HG03520 (cell line): ENCODE measurements at regions not wholly inside any gene's neighbourhood (a gene's known extent, or its start where the extent isn't known, plus 50 kb on each side); places are given as distances from the start of the nearest gene placed in this dataset.

ENCODE experiments used
- ATAC-seq: cut with Tn5 transposase; IDR thresholded peaks from one replicate; pipeline ENCODE4 v1.9.1; 2021; ENCODE audit warnings: mild to moderate bottlenecking, moderate library complexity; ENCODE audit not compliant: unreplicated experiment

DNA sequence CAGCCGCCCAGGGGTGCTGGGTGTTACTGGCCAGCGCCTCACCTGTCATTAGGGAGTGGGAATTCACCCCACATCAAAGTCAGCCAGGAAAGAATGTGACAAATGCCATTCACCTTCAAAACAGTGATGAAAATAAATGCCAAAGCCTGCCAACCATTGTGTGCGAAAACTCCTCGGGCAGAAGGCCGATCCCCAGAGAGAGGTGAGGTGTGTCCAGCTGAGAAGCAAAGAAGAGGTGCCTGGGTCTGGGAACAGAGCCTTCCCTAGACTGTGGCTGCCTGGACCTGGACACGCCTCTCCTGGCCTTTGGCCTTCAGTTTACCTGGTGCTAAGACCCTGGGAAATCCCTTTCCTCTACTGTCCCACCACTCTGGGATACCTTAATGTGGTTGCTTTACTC is 142.7 kb downstream of the CYP26B1 start:
- ATAC-seq: no peak

DNA sequence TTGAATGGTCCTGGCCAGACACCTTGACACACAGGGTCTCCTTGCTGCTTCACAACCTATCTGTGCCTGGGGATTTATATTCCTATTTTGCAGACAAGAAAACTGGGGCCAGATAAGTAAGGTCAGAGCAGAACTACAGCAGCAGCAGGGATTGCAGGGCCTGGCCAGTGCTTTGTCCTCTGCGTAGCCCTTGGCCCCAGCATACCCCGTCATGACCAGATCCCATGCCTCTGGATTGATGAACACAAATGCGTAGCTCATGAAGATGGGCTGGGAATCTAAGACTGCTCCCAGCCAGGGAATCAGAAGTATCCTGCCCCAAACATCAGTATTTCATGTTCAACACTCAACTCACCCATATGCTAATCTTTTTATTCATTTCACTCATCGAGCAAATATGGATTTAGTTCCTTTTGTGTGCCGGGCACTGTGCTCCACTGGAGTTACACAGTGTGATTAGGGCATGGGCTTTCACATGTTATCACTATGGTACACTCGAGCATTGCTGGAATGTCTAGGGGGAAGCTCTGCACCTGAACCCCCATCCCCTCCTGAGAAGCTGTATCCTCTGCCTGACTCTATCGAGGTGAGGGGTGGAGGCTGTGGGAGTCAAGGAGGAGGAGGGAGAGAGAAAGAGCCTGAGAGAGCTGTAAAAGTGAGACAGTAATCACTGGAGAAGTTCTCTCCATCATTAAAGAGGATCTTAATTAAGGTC is 143.3 kb downstream of the CYP26B1 start:
- no peak for ATAC-seq

DNA sequence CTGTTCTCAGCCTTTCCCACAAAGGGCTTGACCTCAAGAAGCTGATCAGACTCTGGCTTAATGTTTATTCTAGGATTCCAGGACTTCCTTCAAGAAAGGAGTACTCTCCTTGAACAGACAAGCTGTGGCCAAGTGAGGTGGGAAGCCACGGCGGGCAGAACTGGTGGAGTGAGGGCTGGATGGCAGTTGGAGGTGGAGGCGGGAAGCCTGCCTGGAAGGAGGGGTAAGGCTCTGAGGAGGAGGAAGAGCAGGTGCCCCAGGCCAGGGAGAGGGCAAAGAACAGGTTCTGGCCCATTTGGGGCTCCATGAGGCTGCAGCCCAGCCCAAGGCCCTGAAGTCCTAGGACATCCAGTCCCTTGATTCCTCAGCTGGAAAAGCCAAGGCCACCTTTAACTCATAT is 143.9 kb downstream of the CYP26B1 start:
- no peak for ATAC-seq

DNA sequence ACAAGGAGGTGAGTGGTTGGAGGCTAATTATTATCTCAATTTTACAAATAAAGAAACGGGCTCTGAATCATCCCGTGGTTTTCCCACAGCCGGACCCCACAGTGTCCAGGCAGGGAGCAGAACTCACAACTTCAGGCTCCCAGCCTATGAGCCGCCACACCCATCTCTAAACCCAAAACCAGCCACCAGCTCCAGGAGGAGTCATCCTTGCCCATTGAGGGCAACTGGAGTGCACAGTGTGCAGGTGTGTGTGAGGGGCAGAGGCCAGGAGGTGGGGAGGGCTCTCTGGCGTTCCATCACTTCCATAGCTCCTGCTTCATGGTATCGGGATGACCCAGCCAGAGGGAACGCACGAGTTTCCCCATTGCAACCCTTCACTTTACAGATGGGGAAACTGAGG is 144.5 kb downstream of the CYP26B1 start:
- ATAC-seq: no peak

DNA sequence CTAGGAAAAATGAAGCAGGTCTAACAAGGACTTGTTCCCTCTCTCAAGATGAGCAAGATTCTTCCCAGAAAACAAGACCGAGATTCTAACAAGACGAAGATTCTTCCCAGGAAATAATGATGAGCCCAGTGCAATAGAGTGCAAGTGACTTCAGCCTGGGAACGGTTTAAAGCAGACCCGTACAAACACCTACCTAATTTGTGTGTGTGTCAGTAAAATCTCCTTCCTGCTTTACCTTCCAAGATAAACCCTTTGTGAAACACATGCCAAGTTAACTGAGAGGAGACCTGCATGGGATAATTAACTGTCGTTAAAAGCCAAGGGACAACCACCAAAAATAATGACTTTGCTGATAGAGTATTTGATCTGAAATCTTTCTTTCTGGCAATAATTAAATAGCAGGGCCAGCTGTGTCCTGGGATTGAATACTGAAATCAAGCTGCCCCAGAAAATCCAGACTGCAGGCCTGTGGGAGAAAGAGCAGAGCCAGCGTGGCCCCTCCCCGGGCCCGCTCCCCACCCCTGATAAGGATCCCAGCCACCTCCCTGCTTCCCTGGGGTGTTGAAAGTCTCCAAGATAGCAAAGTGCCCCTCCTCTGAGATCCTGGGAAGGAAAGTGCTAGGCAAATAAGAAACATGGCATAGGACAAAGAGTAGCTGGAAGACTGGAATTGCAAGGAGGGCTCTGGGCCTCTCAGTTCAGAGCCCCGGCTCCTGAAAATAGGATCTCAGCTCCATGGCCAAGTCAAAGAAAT is 145.5 kb downstream of the CYP26B1 start:
- ATAC-seq: no peak

DNA sequence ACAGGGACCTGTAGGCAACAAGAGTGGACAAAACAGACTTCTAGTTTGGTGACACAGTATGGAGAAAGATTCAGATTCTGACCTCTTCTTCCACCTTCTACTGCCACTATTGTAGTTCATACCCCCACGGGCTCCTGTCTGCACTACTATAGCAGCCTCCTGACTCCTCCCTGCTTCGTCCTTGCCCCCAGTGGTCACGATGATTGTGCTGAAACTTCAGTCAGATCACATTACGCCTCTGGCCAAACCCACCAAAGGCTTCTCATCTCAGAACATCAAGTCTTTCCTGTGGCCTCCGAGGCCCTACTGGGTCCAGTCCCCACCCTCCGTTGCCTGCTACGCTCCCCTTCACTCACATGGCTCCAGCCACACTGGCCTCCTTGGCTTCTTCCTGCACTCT is 147.6 kb downstream of the CYP26B1 start:
- no peak for ATAC-seq

DNA sequence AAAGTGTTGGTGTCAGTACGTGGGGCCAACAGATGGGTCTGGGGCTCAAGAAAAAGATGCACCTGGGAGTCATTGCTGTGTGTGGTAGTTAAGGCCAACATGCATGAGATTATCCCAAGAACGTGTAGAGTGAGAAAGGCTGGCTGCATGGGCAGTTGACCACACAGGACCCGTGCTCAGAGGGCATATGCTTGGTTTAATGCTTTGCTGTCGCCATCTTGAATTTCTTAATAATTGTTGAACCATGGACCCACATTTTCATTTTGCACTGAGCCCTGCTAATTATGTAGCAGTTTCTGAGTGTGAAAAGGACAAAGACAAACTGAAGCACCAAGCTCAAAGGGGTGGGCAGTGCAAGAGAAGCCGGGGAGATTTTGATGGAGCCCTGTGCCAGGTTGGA is 148.1 kb downstream of the CYP26B1 start:
- no peak for ATAC-seq

DNA sequence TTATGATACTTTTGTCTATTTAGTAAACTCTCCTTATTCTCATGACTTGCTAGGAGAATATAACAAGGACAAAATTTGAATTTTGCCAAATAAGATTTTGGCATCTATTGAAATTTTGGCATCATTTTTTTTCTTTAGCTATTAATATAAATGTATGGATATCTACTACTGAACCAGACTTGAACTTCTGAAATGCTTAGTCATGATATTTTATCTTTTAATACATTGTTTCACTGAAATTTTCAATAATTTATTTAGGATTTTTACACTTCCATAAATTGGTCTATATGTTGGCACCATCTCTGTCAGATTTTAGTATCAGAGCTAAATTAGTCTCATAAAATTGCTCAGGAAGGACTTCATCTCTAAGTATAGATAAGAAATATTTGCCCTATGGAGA is 149.8 kb downstream of the CYP26B1 start:
- no peak for ATAC-seq

DNA sequence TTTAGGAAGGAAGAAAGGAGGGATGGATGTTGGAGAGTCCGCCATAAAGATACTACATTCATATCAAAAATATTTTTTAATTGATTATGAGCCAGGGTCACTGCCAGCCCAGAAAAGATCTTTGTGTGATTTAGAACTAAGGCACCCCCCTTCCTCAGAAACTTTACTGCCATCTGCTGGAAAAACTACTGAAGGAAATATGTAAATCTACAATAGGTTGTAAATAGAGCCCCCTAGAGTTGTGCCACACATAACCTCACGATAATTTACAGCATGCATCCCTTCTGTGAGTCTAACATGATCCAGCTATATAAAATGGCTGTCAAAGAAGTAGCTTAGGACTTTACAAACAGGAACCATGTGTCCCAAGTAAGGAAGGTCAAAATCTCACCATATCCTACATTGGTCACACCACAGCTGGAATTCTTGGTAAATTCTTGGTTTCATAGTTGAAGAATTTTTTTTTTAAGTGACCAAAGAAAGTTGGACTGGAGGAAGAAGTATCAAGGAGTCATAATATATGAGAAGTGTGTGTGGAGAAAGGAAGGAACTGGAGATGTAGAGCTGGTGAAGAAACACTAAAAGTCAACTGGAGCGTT is 152.5 kb downstream of the CYP26B1 start:
- no peak for ATAC-seq

DNA sequence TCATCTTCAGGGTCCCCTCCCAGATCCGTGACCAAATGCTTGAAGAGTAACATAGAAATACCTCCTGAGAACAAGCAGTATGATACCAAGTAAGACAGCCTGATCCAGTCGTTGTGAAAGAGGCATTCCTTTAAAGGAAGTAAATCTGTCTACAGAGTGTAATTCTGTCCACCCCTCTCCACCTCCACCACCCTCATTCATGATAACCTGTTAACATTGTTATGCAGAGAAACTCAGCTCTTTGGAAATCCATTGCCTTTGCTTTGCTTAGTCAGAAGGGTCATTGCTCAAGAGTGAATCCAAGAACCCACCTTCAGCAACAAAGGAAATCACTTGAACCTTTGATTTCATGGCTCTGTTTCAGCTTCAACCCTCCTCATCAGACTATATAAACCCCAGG is 155.6 kb downstream of the CYP26B1 start:
- ATAC-seq: no peak

DNA sequence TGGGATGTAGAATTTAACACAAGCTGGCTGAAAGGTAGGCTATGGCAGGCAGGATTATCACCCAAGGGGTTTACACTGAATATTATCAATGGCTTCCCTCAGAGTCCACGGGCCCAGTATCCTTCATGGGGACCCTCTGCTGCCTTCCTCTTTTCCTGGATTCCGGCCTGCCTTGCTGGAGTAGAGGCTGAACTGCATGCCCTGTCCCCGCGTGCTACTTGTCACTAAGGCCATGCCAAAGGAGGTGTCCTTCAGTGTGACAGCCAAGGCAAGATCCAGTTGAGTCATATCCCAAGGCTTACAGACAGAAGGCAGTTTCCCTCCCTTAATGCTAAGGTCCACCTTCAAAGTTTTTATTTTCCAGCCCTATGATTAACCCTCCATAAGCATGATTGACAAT is 156.3 kb downstream of the CYP26B1 start:
- no peak for ATAC-seq

DNA sequence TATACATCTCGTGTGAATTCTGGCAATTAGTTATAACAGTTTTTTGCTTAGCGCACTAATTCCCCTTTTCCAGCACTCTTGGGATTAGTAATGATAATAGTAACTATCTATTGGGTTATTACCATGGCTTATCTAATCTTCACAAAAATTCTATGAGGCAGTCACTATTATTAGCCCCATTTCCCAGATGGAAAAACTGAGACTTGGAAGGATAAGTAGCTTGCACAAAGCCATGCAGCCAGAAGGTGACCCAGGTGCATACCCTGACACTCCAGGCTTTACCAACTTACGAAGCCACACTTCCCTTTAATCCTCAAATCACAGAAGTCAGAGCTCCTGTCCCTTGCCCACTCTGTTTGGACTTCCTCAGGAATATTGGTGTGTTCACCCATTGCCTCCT is 156.8 kb downstream of the CYP26B1 start:
- no peak for ATAC-seq

DNA sequence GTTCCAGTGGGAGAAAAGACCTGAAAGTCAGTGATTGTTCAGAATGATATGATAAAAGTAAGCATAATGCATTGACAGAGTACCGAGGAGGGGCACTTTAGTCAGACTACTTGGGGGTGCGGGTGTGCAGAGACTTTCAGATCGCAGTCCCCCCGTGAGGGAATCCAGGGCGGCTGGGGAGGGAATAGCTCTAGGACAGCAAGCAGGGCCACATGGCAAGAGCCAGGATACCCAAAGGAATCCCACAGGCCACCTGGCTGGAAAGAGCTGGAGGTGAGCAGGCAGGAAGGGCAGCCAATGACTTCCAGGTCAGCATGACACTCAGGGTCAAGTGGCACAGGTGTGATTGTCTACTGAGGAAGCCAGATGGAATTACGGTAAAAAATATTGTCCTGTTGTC is 157.5 kb downstream of the CYP26B1 start:
- ATAC-seq: no peak

DNA sequence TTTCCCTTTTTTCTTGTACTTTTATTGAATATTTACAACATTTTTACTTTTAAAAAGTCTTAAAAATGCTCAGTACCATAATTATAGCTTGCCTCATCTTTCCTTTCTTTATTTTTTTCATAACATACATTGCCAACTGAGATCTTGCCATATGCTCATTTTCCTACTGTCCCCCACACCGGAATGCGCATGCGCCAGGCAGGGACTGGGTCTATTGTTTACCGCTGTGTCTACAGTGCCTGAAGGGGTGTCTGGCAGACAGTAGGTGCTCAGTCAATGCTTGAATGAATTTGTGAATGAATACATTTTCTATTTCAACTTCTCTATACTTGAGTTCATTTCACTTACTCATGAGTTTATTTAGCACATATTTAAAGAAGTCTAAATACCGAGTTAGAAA is 158.0 kb downstream of the CYP26B1 start:
- no peak for ATAC-seq

DNA sequence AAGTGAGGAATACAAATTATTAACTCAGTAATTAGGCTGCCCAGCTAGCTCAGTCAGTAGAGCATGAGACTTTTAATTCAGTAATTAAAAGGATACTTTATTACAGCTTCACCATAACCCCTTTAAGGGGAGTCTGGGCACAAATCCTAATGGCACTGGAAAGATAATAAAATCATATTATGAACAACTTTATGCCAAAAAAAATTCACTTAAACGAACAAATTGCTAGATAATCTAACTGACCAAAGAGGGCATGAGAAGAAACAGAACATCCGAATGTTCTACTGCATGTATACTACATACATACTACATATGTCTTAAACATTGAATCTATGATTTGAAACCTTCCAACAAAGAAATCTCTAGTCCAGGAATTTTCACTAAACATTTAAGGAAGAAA is 159.5 kb downstream of the CYP26B1 start:
- ATAC-seq: no peak

DNA sequence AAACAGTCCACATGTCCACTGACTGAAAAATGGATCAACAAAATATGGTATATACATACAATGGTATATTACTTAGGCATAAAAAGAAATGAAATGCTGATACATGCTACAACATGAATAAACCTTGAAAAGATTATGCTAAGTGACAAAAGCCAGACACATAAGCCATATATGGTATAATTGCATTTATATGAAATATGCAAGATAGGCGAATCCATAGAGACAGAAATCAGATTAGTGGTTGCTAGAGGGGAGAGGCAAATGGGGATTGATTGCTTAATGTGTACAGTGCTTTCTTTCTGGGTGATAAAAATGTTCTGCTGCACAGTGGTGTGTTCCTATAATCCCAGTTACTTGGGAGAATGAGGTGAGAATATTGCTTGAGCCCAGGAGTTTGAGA is 171.0 kb downstream of the CYP26B1 start:
- no peak for ATAC-seq

DNA sequence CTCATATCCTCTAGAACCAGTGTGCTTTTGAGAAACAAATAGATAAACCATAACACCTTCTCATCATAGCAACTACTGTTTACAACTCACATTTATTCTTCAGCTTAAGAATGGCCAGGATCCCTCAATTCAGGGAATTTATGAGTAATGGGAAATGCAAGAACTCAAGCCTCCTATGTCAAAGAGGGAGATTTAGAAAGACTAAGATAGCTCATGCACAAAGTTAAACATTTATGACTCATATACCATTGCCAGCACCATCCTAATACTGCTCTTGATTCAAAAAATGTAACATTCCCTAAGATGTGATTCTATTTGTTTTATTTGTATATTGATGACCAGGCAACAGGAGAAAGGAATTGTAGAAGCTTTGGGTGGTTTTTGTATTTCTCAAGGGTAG is 172.8 kb downstream of the CYP26B1 start:
- no peak for ATAC-seq

DNA sequence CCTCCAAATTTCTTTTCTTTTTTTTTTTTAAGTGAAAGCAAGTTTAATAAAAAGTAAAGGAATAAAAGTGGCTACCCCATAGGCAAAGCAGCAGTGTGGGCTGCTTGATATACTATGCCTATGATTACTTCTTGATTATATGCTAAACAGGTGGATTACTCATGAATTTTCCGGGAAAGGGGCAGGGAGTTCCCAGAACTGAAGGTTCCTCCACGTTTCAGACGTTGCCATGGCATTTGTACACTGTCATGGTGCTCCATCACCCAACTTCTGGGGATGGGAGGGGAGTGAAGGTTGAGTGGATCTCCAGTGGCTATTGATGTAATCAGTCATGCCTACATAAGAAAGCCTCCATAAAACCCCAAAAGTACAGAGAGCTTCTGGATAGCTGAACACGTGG is 176.2 kb downstream of the CYP26B1 start:
- ATAC-seq: no peak

DNA sequence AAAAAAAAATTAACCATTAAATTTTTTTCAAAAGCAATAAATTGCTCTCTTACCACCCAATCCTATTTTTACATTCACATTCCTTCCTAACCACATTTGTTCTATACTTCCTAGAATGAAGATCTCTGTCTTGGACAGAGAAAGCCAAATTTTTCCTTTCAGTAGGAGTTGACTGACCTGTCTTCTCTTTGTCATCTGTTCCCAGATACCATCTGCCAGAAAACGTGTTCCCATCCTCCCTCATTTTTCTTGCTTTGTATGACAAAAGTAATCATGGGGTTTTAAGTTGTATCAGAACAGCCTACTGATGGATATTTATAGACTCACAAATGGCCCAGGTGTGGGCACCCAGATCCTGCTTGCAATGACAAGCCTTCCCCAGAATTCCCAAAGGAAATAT is 182.1 kb downstream of the CYP26B1 start:
- no peak for ATAC-seq

DNA sequence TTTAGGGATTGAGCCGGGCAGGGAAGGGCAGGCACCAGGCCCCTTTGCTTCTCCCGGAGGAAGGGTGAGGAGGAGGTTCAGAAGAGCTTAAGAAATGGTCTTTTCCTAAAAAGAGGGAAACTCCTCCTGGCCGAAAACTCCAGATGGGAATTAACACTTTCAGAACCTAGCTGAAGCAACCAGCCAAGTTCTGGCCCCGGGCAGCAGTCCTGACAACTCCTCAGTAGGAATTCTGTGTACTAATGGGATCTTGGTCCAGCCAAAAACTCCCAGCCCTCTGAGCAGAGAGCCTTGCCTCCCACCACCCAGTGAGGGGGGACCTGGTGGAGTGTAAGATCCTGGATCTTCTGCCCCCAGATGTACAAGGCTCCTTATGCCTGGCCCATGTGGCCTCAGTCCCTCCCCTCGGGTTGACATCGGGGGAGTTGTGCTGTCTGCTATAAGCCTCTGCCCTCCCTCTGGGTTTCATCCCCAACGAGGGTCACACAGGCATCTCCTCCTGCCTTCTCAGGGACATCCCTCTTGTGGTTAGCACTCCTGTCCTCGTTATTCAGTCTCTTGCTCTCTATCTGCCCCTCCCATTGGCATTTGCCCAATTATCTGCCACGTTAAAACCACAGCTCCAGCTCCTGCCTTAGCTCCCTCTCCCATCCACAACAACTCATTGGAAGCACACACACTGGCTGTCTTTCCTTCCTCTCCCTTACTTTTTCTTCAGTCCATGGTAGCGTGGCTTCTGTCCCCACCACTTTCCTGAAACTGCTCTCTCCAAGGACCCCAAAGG is 184.6 kb downstream of the CYP26B1 start:
- no peak for ATAC-seq

DNA sequence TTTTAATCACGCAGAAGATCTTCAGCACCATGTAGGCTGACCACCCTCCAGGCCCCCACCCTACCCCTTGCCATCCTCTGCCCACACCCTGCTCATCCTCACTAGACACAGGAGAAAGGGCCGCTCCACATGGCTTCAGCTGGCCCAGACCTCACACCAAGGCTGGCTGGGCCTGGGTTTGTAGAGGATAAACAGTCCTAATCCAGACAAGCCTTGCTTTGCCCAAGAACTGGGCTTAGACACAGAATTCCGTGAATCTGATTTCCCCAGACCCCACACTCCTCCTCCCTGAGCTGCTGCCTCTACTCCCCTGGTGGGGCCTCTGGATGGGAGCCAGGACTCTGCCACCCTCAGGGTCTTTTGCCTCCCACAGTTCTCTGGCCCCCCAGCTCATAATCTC is 185.3 kb downstream of the CYP26B1 start:
- no peak for ATAC-seq
